CD14-positive monocyte (primary cell): ENCODE measurements at regions not wholly inside any gene's neighbourhood (a gene's known extent, or its start where the extent isn't known, plus 50 kb on each side); places are given as distances from the start of the nearest gene placed in this dataset.

Experiments used
- DNase-seq, 3 donors: peaks; one replicate each; pipeline ENCODE4 v3.0.0-alpha.2; 2011 to 2022
- H2AFZ ChIP-seq: 2 replicates; pipeline ENCODE4 v1.6.0; 2012; ENCODE audit warnings: mild to moderate bottlenecking, low read depth, low read length, inconsistent platforms; ENCODE audit not compliant: insufficient read depth, poor library complexity, severe bottlenecking
- H3K27ac ChIP-seq, 2 donors: 1 replicate in 1 of 2; 2 replicates in 1 of 2; pipeline ENCODE4 v1.5.1; 2012 to 2013; ENCODE audit warnings: low read length in 2 of 2, control low read depth in 1 of 2, inconsistent platforms in 1 of 2, low read depth in 1 of 2, mild to moderate bottlenecking in 1 of 2
- H3K27me3 ChIP-seq, 2 donors: one replicate each; pipeline versions ENCODE4 v1.6.0 to v1.6.1; 2011 to 2013; ENCODE audit warnings: low read length in 2 of 2; ENCODE audit not compliant: control insufficient read depth in 2 of 2, insufficient read depth in 2 of 2
- H3K36me3 ChIP-seq, 2 donors: replicated peaks in 1 of 2; 1 replicate in 1 of 2; 2 replicates in 1 of 2; pipeline versions ENCODE4 v1.5.1 to v1.6.1; 2012 to 2013; ENCODE audit warnings: low read length in 2 of 2, control low read depth in 1 of 2, inconsistent platforms in 1 of 2, mild to moderate bottlenecking in 1 of 2; ENCODE audit not compliant: insufficient read depth in 2 of 2, control insufficient read depth in 1 of 2
- H3K4me1 ChIP-seq, 2 donors: 1 replicate in 1 of 2; 2 replicates in 1 of 2; pipeline versions ENCODE4 v1.5.1 to v1.6.1; 2012 to 2013; ENCODE audit warnings: low read length in 2 of 2, control low read depth in 1 of 2, inconsistent platforms in 1 of 2, mild to moderate bottlenecking in 1 of 2, moderate library complexity in 1 of 2; ENCODE audit not compliant: insufficient read depth in 2 of 2, control insufficient read depth in 1 of 2
- H3K4me2 ChIP-seq: replicated peaks from 2 replicates; pipeline ENCODE3; 2012; ENCODE audit warnings: low read length, moderate library complexity, mild to moderate bottlenecking; ENCODE audit not compliant: poor library complexity, severe bottlenecking; ENCODE audit errors: extremely low read depth
- H3K4me3 ChIP-seq, 3 experiments: fragments of 200-600 bp in 1 of 3; sonication (generic) in 1 of 3; replicated peaks in 1 of 3; 1 replicate in 2 of 3; 2 replicates in 1 of 3; pipeline ENCODE4 v1.5.1; 2011 to 2013; ENCODE audit warnings: low read length in 3 of 3, mild to moderate bottlenecking in 3 of 3, control low read depth in 2 of 3, low read depth in 2 of 3, inconsistent platforms in 1 of 3, moderate library complexity in 1 of 3
- H3K79me2 ChIP-seq: 2 replicates; pipeline ENCODE4 v1.6.0; 2012; ENCODE audit warnings: mild to moderate bottlenecking, control low read depth, inconsistent platforms, low read length, moderate library complexity; ENCODE audit not compliant: insufficient read depth
- H3K9ac ChIP-seq: 2 replicates; pipeline ENCODE4 v1.6.0; 2017; ENCODE audit warnings: low read length, mild to moderate bottlenecking; ENCODE audit not compliant: insufficient read depth, poor library complexity, severe bottlenecking
- H3K9me3 ChIP-seq, 2 donors: replicated peaks in 1 of 2; 1 replicate in 1 of 2; 2 replicates in 1 of 2; pipeline versions ENCODE4 v1.5.1 to v1.6.1; 2012 to 2013; ENCODE audit warnings: low read length in 2 of 2, control low read depth in 1 of 2; ENCODE audit not compliant: control insufficient read depth in 1 of 2, insufficient read depth in 1 of 2
- H4K20me1 ChIP-seq: 2 replicates; pipeline ENCODE4 v1.6.0; 2012; ENCODE audit warnings: mild to moderate bottlenecking, low read length, control low read depth, moderate library complexity; ENCODE audit not compliant: insufficient read depth
- H3K27ac Mint-ChIP-seq, 7 donors: one replicate each; pipeline ENCODE4 v1.8.0; 2020; ENCODE audit warnings: mild to moderate bottlenecking in 7 of 7, mixed read lengths in 7 of 7, moderate library complexity in 6 of 7, inconsistent platforms in 2 of 7
- H3K27me3 Mint-ChIP-seq, 3 donors: one replicate each; pipeline ENCODE4 v1.8.0; 2021 to 2022; ENCODE audit warnings: low read depth in 3 of 3, mild to moderate bottlenecking in 3 of 3, mixed read lengths in 3 of 3, moderate library complexity in 3 of 3, inconsistent platforms in 1 of 3
- H3K36me3 Mint-ChIP-seq, 2 donors: one replicate each; pipeline ENCODE4 v1.8.0; 2020; ENCODE audit warnings: mixed read lengths in 2 of 2, inconsistent platforms in 1 of 2, mild to moderate bottlenecking in 1 of 2
- H3K4me1 Mint-ChIP-seq: one replicate; pipeline ENCODE4 v1.8.0; 2020; ENCODE audit warnings: mild to moderate bottlenecking, mixed read lengths
- H3K4me3 Mint-ChIP-seq, 2 donors: one replicate each; pipeline ENCODE4 v1.8.0; 2020; ENCODE audit warnings: mild to moderate bottlenecking in 2 of 2, mixed read lengths in 2 of 2, moderate library complexity in 1 of 2
- H3K9me3 Mint-ChIP-seq, 7 donors: one replicate each; pipeline ENCODE4 v1.8.0; 2020 to 2022; ENCODE audit warnings: mixed read lengths in 7 of 7, mild to moderate bottlenecking in 6 of 7, moderate library complexity in 6 of 7, inconsistent platforms in 2 of 7
- WGBS: methylation state at CpG from one replicate; pipeline ENCODE4 v1.1.5; 2013; ENCODE audit warnings: missing lambda C conversion rate; ENCODE audit not compliant: insufficient coverage; 5-methylcytosine and 5-hydroxymethylcytosine counted together
- intact Hi-C, 2 donors: fragments of 100-400 bp; cut with micrococcal nuclease; formaldehyde crosslinking; loops; one replicate each; pipeline versions ENCODE4 v1.15.0 to v1.15.1; 2023
- TF ChIP-seq, protein P1 (sequence below): fragments of 200-600 bp; IDR thresholded peaks from one replicate; pipeline ENCODE4 v1.8.0; 2022; ENCODE audit warnings: antibody characterized with exemption, mild to moderate bottlenecking

DNA sequence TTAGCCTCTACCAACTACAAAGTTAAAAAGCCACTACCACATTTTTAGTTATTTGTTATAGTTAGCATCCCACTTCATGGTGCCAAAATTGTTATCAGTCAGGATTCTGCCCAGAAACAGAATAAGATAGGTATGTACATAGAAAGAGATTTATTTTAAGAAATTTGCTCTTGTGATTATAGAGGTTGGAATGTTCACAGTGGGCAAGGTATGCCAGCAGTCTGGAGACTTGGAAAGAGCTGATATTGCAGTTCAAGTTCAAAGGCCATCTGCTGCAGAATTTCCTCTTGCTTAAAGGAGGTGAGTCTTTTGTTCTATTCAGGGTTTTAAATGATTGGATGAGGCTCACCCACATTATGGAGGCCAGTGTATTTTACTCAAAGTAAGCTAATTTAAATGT lies 143.8 kb upstream of the POU1F1 start:
- no peaks in the 10 kb centered on the region for H3K36me3 Mint-ChIP-seq
- H3K9me3 Mint-ChIP-seq: peaks cover 0 to 4% (median 2%) of the 10 kb centered on the region in 7 donors
- no peak overlapping the region for H3K4me3 ChIP-seq
- H3K4me1 Mint-ChIP-seq: no peaks in the 10 kb centered on the region
- H3K79me2 ChIP-seq: no peaks in the 10 kb centered on the region
- H3K4me3 Mint-ChIP-seq: no peak overlapping the region
- no peaks in the 10 kb centered on the region for H3K36me3 ChIP-seq
- peaks cover 0 to 5% of the 10 kb centered on the region in 2 donors for H3K9me3 ChIP-seq
- H3K4me2 ChIP-seq: no peak overlapping the region
- DNase-seq: no peak
- H3K4me1 ChIP-seq: no peaks in the 10 kb centered on the region
- H2AFZ ChIP-seq: no peak overlapping the region
- TF ChIP-seq, protein P1, sequence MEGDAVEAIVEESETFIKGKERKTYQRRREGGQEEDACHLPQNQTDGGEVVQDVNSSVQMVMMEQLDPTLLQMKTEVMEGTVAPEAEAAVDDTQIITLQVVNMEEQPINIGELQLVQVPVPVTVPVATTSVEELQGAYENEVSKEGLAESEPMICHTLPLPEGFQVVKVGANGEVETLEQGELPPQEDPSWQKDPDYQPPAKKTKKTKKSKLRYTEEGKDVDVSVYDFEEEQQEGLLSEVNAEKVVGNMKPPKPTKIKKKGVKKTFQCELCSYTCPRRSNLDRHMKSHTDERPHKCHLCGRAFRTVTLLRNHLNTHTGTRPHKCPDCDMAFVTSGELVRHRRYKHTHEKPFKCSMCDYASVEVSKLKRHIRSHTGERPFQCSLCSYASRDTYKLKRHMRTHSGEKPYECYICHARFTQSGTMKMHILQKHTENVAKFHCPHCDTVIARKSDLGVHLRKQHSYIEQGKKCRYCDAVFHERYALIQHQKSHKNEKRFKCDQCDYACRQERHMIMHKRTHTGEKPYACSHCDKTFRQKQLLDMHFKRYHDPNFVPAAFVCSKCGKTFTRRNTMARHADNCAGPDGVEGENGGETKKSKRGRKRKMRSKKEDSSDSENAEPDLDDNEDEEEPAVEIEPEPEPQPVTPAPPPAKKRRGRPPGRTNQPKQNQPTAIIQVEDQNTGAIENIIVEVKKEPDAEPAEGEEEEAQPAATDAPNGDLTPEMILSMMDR: no peak
- no peaks in the 10 kb centered on the region for H3K27me3 ChIP-seq
- intact Hi-C loops: no loop called here
- H3K27ac ChIP-seq: no peak overlapping the region
- H3K9ac ChIP-seq: no peak overlapping the region
- H4K20me1 ChIP-seq: no peaks in the 10 kb centered on the region
- H3K27ac Mint-ChIP-seq: no peak overlapping the region
- peaks cover 0 to 1% (median 0%) of the 10 kb centered on the region in 3 donors for H3K27me3 Mint-ChIP-seq

DNA sequence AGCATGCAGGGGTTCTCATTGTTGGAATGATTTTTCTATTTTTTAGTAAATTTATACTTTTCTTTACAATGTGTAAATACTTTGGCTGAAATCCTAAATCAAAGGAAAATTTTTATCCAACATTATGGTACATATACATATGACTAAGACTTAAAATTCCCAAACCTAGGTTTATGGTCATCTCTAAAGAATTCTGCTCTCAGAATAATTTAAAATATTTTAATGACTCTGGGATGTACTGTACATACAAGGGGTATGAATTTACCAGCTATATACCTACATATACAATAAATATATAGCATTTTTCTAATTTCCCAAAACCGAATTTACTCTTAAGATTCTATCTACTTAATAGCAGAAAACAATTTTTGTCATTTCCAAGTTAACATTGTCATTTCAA lies 137.9 kb upstream of the POU1F1 start:
- H3K27ac ChIP-seq: no peak overlapping the region
- H3K9ac ChIP-seq: no peak overlapping the region
- TF ChIP-seq, protein P1: no peak
- DNase-seq: no peak
- H3K4me3 Mint-ChIP-seq: no peak overlapping the region
- intact Hi-C loops: no loop called here
- H3K27me3 Mint-ChIP-seq: no peaks in the 10 kb centered on the region
- H3K79me2 ChIP-seq: no peaks in the 10 kb centered on the region
- peaks cover 0 to 4% (median 0%) of the 10 kb centered on the region in 7 donors for H3K9me3 Mint-ChIP-seq
- no peaks in the 10 kb centered on the region for H3K9me3 ChIP-seq
- H2AFZ ChIP-seq: no peak overlapping the region
- H3K36me3 Mint-ChIP-seq: no peaks in the 10 kb centered on the region
- H3K4me1 ChIP-seq: no peaks in the 10 kb centered on the region
- no CpG with 5 or more reads among the region's 1 CpG for WGBS
- no peaks in the 10 kb centered on the region for H3K27me3 ChIP-seq
- no peak overlapping the region for H3K27ac Mint-ChIP-seq
- H3K4me2 ChIP-seq: no peak overlapping the region
- H4K20me1 ChIP-seq: no peaks in the 10 kb centered on the region
- H3K36me3 ChIP-seq: no peaks in the 10 kb centered on the region
- H3K4me3 ChIP-seq: no peak overlapping the region
- no peaks in the 10 kb centered on the region for H3K4me1 Mint-ChIP-seq
